ENCODE measurements at regions not wholly inside any gene's neighbourhood (a gene's known extent, or its start where the extent isn't known, plus 50 kb on each side); places are given as distances from the start of the nearest gene placed in this dataset.
A peak's percentile ranks its signal among the peaks of the same experiment; 100 is the strongest.

DNA sequence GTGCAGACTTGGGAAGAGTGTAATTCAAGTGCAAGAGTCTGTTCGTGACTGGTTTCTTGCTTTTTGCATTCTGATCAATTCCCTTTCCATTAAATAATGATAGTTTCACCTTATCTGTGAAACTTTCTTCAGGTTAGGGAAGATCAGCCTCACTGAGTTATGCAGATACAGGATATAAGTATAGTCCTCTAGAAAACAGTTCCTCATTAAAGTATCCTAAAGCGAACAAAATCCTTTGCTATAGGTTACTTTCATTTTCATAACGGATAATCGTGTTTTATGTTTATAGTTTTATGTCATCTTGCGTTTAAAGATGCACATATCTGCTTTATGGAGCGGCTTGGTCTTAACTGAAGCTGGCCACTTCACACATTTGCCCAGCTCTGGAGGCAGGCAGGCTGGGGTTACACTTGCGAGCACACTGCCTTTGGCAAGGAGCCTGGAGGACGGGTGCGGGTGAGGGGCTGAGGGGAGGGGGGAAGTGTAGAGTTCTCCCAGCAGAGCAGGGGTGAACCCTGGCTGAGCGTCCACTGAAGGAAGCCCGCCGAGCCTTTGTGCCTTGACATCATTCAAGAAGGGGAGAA lies 123.5 kb upstream of the IFNGR1 start:
- no peaks in the 10 kb centered on the region for H3K36me3 ChIP-seq
- TF ChIP-seq, protein P1, sequence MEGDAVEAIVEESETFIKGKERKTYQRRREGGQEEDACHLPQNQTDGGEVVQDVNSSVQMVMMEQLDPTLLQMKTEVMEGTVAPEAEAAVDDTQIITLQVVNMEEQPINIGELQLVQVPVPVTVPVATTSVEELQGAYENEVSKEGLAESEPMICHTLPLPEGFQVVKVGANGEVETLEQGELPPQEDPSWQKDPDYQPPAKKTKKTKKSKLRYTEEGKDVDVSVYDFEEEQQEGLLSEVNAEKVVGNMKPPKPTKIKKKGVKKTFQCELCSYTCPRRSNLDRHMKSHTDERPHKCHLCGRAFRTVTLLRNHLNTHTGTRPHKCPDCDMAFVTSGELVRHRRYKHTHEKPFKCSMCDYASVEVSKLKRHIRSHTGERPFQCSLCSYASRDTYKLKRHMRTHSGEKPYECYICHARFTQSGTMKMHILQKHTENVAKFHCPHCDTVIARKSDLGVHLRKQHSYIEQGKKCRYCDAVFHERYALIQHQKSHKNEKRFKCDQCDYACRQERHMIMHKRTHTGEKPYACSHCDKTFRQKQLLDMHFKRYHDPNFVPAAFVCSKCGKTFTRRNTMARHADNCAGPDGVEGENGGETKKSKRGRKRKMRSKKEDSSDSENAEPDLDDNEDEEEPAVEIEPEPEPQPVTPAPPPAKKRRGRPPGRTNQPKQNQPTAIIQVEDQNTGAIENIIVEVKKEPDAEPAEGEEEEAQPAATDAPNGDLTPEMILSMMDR (IDR thresholded peaks at IDR 0.05), result no peak
- H3K4me1 ChIP-seq, result peaks cover 0 to 7% of the 10 kb centered on the region in 2 donors
- ATAC-seq (peak; percentile 22), DNase-seq (peak in 1 of 4 donors; percentile 48)
- H3K4me3 ChIP-seq, result peak overlapping the region in 1 of 2 donors; percentile 17
- no peak overlapping the region for H3K27ac ChIP-seq
- no peaks in the 10 kb centered on the region for H3K27me3 ChIP-seq
- intact Hi-C loops (cut with DNase I), result no loop called here
- H3K9me3 ChIP-seq, result no peaks in the 10 kb centered on the region

DNA sequence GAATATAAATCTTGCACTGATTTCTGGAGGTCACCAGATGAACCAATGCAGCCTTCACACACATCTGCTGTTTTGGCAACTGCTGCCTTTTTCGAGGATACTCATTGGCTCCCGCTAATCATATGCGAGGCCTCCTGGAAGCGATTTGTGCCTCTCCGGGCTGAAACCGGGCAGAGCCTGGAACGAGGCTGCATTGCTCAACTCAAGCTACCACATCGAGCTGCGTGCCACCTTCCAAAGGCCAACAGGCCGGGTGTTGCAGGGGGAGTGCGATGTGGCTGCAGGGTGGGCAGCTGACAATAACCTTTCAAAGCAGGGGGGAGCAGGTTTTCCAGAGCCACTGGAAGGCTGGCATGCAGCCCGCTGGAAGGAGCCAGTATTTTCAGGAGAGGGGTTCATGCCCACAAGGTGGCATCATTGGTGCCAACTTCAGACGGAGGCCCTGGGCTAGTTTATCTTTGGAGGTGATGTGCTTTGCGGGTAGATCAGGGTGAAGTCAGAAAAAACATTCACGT lies 122.6 kb upstream of the IFNGR1 start:
- no peaks in the 10 kb centered on the region for H3K36me3 ChIP-seq
- peaks cover 0 to 7% of the 10 kb centered on the region in 2 donors for H3K4me1 ChIP-seq
- H3K4me3 ChIP-seq, result no peak overlapping the region
- no peak overlapping the region for H3K27ac ChIP-seq
- no peaks in the 10 kb centered on the region for H3K27me3 ChIP-seq
- intact Hi-C loops (cut with DNase I), result no loop called here
- DNase-seq (peak in 2 of 4 donors; percentile 69), ATAC-seq (peak; percentile 64)
- no peaks in the 10 kb centered on the region for H3K9me3 ChIP-seq
- TF ChIP-seq, protein P1 (IDR thresholded peaks at IDR 0.05), result no peak

DNA sequence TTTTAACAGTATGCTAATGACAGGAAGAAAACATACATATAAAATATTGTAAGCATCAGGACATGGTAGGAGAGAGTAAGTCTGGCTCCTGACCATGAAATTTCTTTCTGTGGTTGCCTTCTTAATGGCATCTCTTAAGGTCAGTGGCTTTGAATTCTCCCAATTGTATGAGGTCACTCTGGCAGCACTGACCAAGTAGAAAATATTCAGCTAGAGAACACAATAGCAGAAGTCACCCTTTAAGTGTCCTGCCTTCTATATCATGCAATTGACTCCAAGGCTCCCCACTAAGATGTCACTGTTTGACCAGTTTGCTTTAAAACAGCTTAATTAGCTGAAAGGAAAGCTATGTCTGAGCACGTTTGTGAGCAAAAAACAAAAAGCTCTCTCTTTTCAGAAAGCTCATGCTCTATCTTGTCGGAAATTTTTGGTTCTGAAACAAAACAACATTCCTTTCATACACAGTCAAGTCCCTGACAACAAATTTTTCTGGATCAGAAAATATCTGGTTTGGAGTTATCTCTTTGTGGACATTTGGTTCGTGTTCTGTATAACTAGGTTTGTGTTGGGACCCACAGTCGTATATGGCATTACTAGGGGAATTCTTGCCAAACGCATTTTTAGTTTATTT lies 120.9 kb upstream of the IFNGR1 start:
- Histone ChIP-seq H3K36me3 (no peaks in the 10 kb centered on the region), H3K27me3 (no peaks in the 10 kb centered on the region), H3K27ac (no peak overlapping the region), H3K4me3 (no peak overlapping the region), H3K4me1 (peaks cover 0 to 7% of the 10 kb centered on the region in 2 donors), H3K9me3 (no peaks in the 10 kb centered on the region)
- intact Hi-C loops (cut with DNase I), result no loop called here
- ATAC-seq (no peak), DNase-seq (no peak)
- TF ChIP-seq, protein P1 (IDR thresholded peaks at IDR 0.05), result no peak

DNA sequence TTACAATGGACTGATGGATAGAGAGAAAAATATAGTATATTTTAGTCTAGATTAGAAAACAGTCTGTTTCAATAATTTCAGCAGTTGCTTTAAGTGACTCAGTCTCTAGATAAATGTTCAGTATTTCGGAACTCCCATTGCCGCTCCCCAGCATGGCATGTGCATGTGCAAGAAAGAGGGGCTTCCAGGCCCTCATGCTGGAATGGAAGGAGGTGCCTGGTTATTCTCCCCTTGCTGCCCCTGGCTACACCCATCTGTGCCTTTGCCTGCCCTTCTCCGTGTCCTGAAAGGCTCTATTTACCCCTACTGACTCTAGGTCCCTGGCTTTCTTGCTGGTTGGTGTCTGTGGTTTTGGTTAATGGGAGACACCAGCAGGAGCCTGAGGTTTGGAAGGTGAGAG lies 115.7 kb upstream of the IFNGR1 start:
- Histone ChIP-seq H3K9me3 (no peaks in the 10 kb centered on the region), H3K4me3 (no peak overlapping the region), H3K27ac (no peak overlapping the region), H3K27me3 (no peaks in the 10 kb centered on the region), H3K36me3 (no peaks in the 10 kb centered on the region), H3K4me1 (no peaks in the 10 kb centered on the region)
- DNase-seq (no peak), ATAC-seq (no peak)
- intact Hi-C loops (cut with DNase I), result no loop called here
- TF ChIP-seq, protein P1 (IDR thresholded peaks at IDR 0.05), result no peak

DNA sequence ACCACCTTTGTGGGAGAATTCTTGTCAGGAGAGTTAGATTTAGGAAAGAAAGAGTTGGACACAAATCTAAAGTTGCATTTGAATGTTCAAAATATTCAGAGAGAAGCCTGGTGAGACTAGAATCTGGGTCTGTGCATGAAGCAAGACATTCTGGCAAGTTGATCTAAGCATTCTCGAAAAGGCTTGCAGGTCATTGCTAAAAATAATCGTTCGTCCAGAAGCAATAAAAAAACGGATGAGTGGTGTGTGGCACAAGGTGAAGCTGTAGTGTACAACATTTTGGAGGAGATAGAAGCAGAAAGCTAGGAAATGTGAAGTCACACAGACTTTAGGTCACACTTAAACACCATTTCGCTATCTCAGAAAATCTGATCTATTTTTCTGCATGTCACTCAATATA lies 114.9 kb upstream of the IFNGR1 start:
- DNase-seq, result no peak
- H3K27ac ChIP-seq, result no peak overlapping the region
- intact Hi-C loops (cut with DNase I), result no loop called here

More for the DNA sequence above, 114.9 kb upstream of the IFNGR1 start:
- H3K9me3 ChIP-seq, result no peaks in the 10 kb centered on the region
- ATAC-seq, result no peak
- TF ChIP-seq, protein P1 (IDR thresholded peaks at IDR 0.05), result no peak
- no peaks in the 10 kb centered on the region for H3K4me1 ChIP-seq
- no peak overlapping the region for H3K4me3 ChIP-seq
- no peaks in the 10 kb centered on the region for H3K36me3 ChIP-seq
- H3K27me3 ChIP-seq, result no peaks in the 10 kb centered on the region

All from left lung (tissue), 4 donors.